ENCODE measurements at regions not wholly inside any gene's neighbourhood (a gene's known extent, or its start where the extent isn't known, plus 50 kb on each side); places are given as distances from the start of the nearest gene placed in this dataset.

GRCh38 chr14:104432611-104433231 lies 146.8 kb upstream of the C14orf180 start:
- WGBS (ENCODE audit: low lambda C conversion rate, missing lambda C conversion rate), result 89% methylated on average over 27 of the region's 27 CpGs
- H4K20me1 ChIP-seq (ENCODE audit: insufficient read depth, poor library complexity, severe bottlenecking), result no peaks in the 10 kb centered on the region

GRCh38 chr14:104433401-104434213 lies 146.0 kb upstream of the C14orf180 start:
- no peak for TF ChIP-seq EZH2 (IDR thresholded peaks at IDR 0.05; ENCODE audit: borderline replicate concordance)
- TF ChIP-seq EZH2phosphoT487 (IDR thresholded peaks at IDR 0.05; ENCODE audit: low read depth, severe bottlenecking, unreplicated experiment), result no peak
- no peak for TF ChIP-seq CTCF (IDR thresholded peaks at IDR 0.05; ENCODE audit: poor library complexity)
- Histone ChIP-seq H2AFZ (no peak overlapping the region), H3K9me3 (ENCODE audit: low read depth) (no peaks in the 10 kb centered on the region), H3K4me2 (no peak overlapping the region), H3K9me2 (replicated peaks; ENCODE audit: insufficient read depth) (no peaks in the 10 kb centered on the region), H3K79me2 (no peaks in the 10 kb centered on the region), H3K27me3 (no peaks in the 10 kb centered on the region), H3K27ac (no peak overlapping the region), H3K4me1 (ENCODE audit: insufficient read depth) (peaks cover 13% of the 10 kb centered on the region), H4K20me1 (ENCODE audit: insufficient read depth, poor library complexity, severe bottlenecking) (no peaks in the 10 kb centered on the region), H3K36me3 (replicated peaks; ENCODE audit: insufficient read depth, low read depth) (no peaks in the 10 kb centered on the region), H3K4me3 (no peak overlapping the region)
- 87% methylated on average over 29 of the region's 29 CpGs for WGBS (ENCODE audit: low lambda C conversion rate, missing lambda C conversion rate)
- no peak for DNase-seq (ENCODE audit: low spot score)

More at GRCh38 chr14:104432611-104433231, 146.8 kb upstream of the C14orf180 start:
- no peak for TF ChIP-seq CTCF (IDR thresholded peaks at IDR 0.05; ENCODE audit: poor library complexity)
- TF ChIP-seq EZH2phosphoT487 (IDR thresholded peaks at IDR 0.05; ENCODE audit: low read depth, severe bottlenecking, unreplicated experiment), result no peak
- TF ChIP-seq EZH2 (IDR thresholded peaks at IDR 0.05; ENCODE audit: borderline replicate concordance), result no peak
- no peak for DNase-seq (ENCODE audit: low spot score)
- Histone ChIP-seq H3K9me3 (ENCODE audit: low read depth) (no peaks in the 10 kb centered on the region), H3K27ac (no peak overlapping the region), H3K9me2 (replicated peaks; ENCODE audit: insufficient read depth) (no peaks in the 10 kb centered on the region), H3K4me2 (no peak overlapping the region), H2AFZ (no peak overlapping the region), H3K4me1 (ENCODE audit: insufficient read depth) (peaks cover 13% of the 10 kb centered on the region), H3K79me2 (no peaks in the 10 kb centered on the region), H3K36me3 (replicated peaks; ENCODE audit: insufficient read depth, low read depth) (no peaks in the 10 kb centered on the region), H3K27me3 (no peaks in the 10 kb centered on the region), H3K4me3 (no peak overlapping the region)

DNA sequence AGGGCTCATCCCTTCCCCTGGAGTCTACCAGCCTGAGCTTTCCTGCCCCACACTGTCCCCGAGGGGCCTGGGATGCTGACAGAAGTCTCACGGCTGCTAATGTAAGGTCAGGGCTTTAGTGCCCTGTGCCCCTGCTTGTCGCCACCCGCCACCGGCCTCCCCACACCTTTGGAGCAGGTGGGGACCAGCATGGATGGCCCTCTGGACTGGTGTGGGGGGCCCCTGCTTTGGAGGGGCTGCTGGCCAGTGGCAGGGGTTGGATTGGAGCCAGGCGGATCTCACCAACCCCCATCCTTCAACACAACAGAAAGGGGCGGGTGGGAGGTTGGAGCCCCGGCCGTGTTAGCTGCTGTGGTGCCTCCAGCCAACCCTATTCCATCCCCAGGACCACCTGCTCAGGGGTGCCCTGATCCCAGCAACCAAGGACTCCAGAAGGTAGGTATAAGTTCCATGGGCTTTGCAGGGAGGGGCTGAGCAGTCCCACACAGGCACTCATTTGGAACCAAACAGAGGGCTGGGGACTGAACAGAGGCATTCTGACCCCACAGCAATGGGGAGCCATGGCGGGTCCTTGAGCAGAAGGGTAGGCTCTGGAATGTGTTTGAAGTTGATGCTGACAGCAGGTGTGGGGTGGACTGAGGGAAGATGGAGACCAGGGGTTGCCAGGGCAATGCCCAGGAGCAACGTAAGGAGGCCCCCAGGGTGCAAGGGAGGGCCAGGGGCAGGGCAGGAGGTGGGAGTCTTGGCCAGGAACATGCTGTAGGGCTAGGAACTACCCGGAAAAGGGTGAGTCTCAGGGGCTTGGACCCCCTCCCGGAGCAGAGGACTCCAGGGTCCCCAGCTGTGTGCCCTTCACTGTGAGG lies 145.1 kb upstream of the C14orf180 start:
- Histone ChIP-seq H3K4me2 (no peak overlapping the region), H2AFZ (no peak overlapping the region), H3K4me1 (ENCODE audit: insufficient read depth) (peaks cover 13% of the 10 kb centered on the region), H3K9me3 (ENCODE audit: low read depth) (no peaks in the 10 kb centered on the region), H3K27me3 (no peaks in the 10 kb centered on the region), H4K20me1 (ENCODE audit: insufficient read depth, poor library complexity, severe bottlenecking) (no peaks in the 10 kb centered on the region), H3K79me2 (no peaks in the 10 kb centered on the region), H3K4me3 (no peak overlapping the region), H3K27ac (no peak overlapping the region), H3K9me2 (replicated peaks; ENCODE audit: insufficient read depth) (no peaks in the 10 kb centered on the region), H3K36me3 (replicated peaks; ENCODE audit: insufficient read depth, low read depth) (no peaks in the 10 kb centered on the region)
- 83% methylated on average over 13 of the region's 13 CpGs for WGBS (ENCODE audit: low lambda C conversion rate, missing lambda C conversion rate)
- DNase-seq (ENCODE audit: low spot score), result no peak
- TF ChIP-seq CTCF (IDR thresholded peaks at IDR 0.05; ENCODE audit: poor library complexity), result no peak
- TF ChIP-seq EZH2phosphoT487 (IDR thresholded peaks at IDR 0.05; ENCODE audit: low read depth, severe bottlenecking, unreplicated experiment), result no peak
- no peak for TF ChIP-seq EZH2 (IDR thresholded peaks at IDR 0.05; ENCODE audit: borderline replicate concordance)
